Stimulated activated CD8-positive, alpha-beta memory T cell treated with anti-CD3 and anti-CD28 coated beads, Interleukin-4, amount 100 ng/mL, for 48 hours (primary cell): ENCODE measurements at regions not wholly inside any gene's neighbourhood (a gene's known extent, or its start where the extent isn't known, plus 50 kb on each side); places are given as distances from the start of the nearest gene placed in this dataset.
"Not testable (repeated sequence)": the region's sequence is repeated elsewhere in the genome, so short reads cannot be mapped to it uniquely, and the experiment has no call there.

ENCODE experiments used
- DNase-seq: peaks from one replicate; pipeline ENCODE4 v3.0.0-alpha.2; 2020

DNA sequence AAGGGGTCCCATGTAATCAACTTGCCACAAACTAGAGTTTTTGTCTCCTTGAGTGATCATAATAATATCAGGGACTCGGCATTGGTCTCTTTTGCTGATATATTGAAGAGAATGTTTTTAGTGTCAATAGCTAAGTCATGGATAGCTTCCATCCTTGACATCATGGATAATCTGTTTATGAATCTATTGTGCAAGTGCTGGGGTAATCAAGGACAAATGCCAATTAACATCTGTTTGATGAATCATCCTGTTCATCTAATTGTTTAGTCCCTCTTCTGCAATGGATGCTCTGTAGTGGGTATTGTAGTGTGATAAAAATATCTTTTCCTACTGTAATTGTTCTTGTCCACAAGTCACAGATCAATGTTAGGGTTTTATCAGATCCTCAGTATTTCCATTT, 607.5 kb upstream of the SEMA6A start:
- no peak for DNase-seq

DNA sequence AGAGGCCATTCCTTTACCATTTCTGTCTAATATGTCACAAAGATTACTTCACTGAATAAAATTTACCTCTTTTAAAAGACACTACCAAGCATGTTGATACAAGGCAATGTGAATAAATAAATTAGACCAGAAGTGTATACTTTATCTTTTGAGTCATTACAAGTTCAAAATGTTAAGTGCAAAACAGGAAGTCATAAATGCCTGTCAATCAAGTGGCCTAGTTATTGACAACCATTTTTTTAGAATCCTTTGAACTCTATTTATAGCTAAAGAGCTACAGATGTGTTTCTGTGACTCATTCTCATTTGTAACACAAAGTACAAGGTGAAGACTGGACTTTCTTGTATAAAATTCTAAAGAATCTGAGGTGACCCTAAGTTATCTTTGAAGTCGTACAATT, 602.7 kb upstream of the SEMA6A start:
- no peak for DNase-seq

DNA sequence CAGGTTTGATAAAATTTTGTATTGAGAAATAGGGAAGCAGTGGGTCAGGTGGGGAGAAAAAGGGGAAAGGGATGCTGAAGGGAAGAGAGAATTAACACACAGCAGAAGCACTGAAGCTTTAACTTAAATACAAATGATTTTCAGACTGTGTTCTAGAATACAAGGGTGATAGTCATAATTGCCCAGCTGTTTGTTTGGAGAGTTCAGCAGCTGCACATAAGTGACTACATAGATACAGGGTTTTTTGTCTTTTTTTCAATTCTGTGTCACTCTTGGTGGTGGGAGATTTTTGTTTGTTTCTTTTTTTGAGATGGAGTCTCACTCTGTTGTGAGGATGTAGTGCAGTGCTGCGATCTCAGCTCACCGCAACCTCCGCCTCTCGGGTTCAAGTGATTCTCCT, 590.4 kb upstream of the SEMA6A start:
- DNase-seq, result no peak

DNA sequence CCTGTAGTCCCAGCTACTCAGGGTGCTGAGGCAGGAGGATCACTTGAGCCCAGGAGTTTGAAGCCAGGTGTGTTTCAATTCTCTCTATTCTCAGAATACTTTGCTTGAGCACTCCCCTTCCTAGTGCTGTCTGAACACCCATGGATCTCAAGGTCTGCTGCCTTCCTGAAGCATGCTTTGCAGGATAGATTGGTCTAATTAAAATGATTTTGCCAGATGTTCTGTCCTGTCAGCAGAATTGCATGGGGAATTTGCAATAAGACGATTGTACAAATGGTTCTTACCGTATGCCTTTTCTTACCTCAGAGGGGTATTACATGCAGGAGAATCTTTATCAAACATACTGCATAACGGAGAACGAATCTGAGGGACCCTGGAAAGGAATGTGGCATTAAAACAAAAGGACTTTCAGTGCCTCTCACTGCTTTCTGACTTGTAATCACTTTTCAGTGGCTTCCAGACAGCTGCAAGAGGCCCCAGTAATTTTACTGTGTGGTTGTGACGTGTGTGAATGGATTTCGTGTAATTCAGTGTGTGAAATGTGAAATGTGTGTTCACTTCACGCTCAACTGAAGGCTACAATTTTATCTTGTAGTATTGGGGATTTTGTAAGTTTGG, 587.2 kb upstream of the SEMA6A start:
- DNase-seq, result no peak

- DNase-seq, result no peak
These were observed 585.8 kb upstream of the SEMA6A start for GRCh38 chr5:117160391-117160790.

GRCh38 chr5:117149312-117149711, 574.7 kb upstream of the SEMA6A start:
- DNase-seq, result no peak

GRCh38 chr5:117144086-117144485, 569.5 kb upstream of the SEMA6A start:
- no peak for DNase-seq

GRCh38 chr5:117143406-117143805, 568.8 kb upstream of the SEMA6A start:
- DNase-seq, result no peak

DNA sequence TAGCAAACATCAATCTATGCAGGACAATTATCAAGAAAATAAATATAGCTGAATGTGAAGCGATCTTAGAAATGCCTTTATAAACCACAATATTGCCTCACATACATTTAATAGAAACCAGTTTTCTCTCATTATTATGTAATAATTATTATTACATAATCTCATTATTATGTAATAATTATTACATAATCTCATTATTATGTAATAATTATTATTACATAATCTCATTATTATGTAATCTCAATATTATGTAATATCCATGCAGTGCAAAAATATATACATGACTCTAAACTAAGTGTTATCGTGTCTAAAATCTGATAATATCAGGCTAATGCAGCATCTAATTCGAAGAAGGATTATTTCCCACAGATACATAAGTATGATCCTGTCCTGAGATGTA, 563.9 kb upstream of the SEMA6A start:
- no peak for DNase-seq

DNA sequence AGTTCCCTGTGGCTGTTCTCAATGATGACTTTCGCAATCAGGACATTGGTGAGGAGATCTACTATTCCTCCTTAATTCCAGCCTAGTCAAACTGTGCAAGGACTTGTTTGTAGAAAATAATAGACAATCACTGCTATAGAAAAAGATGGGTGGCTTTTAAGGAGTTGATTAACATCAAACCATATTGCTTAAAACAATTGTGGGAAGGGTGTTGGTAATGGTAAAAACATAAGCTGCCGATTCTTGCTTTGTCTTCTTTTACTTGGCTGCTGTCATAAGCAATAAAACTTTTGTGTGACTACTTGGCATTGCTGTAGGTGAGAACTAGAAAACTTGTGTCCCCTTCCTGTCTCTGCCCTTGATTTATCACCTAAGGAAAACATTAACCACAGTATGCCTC, 561.2 kb upstream of the SEMA6A start:
- no peak for DNase-seq

DNA sequence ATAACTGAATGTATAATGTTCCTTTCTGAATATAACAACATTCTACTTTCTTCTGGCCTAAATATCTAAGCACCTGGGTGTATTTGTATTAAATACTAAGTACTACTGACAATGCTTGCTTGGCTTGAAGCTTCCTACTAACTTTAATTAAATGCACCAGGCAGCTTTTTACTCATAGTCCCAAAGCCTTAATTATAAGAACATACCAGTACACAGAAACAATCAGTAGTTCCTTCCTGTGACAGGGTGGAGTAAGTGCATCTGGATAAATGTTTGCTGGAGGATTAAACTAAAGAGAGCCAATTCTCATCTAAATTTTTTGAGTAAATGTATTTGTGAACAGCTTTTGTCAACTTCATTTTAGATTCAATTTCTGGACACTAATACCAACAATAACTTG, 558.6 kb upstream of the SEMA6A start:
- no peak for DNase-seq

DNA sequence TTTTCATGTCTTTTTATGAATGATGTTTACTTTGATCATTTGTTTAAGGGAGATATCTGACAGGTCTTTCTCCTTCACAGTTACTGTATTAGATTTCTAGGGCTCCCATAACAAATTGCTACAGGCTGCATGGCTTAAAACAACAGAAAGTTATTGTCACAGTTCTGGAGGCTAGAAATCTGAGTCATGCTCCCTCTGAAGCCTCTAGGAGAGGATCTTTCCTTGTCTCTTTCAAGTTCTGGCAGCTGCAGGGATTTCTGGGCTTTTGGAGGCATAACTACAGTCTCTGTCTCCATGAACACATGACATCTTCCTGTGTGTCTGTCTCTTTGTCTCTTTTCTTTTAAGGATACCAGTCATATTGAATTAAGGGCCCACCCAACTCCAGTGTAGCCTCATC, 557.3 kb upstream of the SEMA6A start:
- DNase-seq, result no peak

- DNase-seq, result no peak
These were observed 556.5 kb upstream of the SEMA6A start for GRCh38 chr5:117131048-117131679.

- no peak for DNase-seq
These were observed 543.9 kb upstream of the SEMA6A start for GRCh38 chr5:117118499-117118898.

GRCh38 chr5:117117314-117117713, 542.7 kb upstream of the SEMA6A start:
- DNase-seq, result not testable (repeated sequence)

- no peak for DNase-seq
These were observed 535.9 kb upstream of the SEMA6A start for GRCh38 chr5:117110548-117110947.

GRCh38 chr5:117107859-117108258, 533.2 kb upstream of the SEMA6A start:
- no peak for DNase-seq

DNA sequence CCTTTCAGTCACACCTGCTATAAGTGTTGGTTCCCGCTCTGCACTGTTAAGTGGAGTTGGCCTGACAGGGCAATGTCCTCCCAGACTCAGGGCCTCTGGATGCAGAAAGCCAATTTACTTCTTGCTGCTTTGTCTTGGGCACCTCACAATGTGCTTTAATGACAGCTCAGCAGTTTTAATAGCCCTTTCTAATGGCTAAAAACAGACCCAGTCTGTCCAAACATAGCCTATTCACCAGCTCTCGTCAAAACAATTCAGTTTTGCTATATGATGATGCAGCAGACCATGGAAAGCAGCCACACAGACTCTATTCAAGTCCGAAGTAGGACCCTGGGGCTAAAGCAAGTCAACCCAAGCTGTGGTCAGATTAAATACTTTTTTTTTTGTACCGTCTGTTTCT, 529.1 kb upstream of the SEMA6A start:
- DNase-seq, result no peak

GRCh38 chr5:117102591-117102990, 528.0 kb upstream of the SEMA6A start:
- no peak for DNase-seq

DNA sequence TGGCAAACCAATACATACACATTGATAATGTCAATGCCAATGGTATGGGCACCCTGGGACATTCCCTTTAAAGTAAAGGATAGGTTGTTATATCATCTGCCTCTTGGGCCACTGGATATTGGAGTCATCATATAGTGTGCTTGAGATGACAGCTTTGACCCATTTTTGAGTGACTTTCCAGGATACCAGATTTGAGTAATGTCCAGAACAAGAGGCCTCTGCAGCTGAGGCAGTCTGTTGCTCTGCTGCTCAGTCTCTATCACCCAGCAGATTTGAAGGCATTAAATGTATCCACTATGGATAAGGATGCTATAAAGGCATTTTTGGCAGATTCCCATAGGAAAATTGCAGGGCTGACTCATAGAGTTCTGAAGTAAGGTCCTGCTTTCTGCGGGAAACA, 525.6 kb upstream of the SEMA6A start:
- DNase-seq, result no peak

GRCh38 chr5:117098094-117098493, 523.5 kb upstream of the SEMA6A start:
- DNase-seq, result no peak

DNA sequence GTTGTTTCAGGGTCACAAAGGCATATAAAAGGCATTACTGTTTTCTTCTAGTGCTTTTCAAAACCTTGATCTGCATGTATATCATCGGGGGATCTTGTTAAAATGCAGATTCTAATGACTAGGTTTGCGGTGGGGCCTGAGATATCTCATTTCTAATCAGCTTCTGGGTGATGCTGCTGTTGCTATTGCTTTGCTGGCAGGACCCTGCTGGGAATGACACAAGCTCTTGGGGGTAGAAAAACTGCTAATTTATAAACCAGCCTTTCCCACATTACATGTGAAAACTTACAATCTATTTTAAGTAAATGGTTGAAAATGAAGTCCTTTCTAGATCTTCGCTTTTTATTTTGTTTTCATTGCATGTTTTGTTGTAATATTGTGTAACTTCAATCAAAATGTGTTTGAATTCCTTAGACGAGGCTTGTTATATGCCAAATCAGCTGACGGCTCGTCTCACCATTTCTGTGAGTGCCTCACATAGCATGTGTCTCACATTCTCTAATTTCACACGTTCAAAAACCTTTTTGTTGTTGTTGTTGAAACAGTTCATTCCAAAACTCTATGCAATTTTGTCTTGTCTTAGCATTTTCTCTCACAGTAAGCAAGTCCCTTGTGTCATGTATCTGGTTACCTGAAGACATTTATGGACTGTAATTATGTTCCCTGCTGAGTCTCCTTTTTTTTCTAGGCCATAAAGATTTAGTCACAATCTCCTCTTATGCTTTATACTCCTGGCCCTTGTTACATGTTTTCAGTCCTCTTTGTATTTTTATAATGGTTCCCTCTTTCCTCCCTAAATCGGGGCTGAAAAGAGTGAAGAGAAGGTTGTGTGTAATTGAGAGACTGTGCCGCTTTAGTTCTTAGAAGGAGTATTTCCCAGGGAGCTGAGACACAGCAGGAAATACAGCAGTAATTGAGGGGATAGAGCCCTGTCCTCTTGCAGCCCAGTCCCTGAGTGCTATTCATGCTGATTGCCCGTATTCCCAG, 521.0 kb upstream of the SEMA6A start:
- DNase-seq, result no peak

- DNase-seq, result no peak
These were observed 519.6 kb upstream of the SEMA6A start for GRCh38 chr5:117094114-117094815.
